H9 (cell line): ENCODE measurements at regions not wholly inside any gene's neighbourhood (a gene's known extent, or its start where the extent isn't known, plus 50 kb on each side); places are given as distances from the start of the nearest gene placed in this dataset.

Experiments
- DNase-seq: peaks from one replicate; pipeline ENCODE4 v3.0.0-alpha.2; 2017
- H2AFZ ChIP-seq: one replicate; pipeline ENCODE4 v1.6.1; 2013; ENCODE audit warnings: mild to moderate bottlenecking, low read length, control low read depth, moderate library complexity
- H2AK5ac ChIP-seq: 2 replicates; pipeline ENCODE4 v1.6.1; 2013; ENCODE audit warnings: low read length, control low read depth, mixed read lengths; ENCODE audit not compliant: insufficient read length
- H2BK120ac ChIP-seq: one replicate; pipeline ENCODE4 v1.6.1; 2013; ENCODE audit warnings: low read depth, mild to moderate bottlenecking, low read length, control low read depth, inconsistent platforms; ENCODE audit not compliant: poor library complexity, severe bottlenecking
- H2BK12ac ChIP-seq: 2 replicates; pipeline ENCODE4 v1.6.1; 2013; ENCODE audit warnings: low read length, control low read depth, mixed read lengths, low read depth; ENCODE audit not compliant: insufficient read length
- H2BK15ac ChIP-seq: 2 replicates; pipeline ENCODE4 v1.6.1; 2013; ENCODE audit warnings: low read depth, low read length, control low read depth
- H2BK20ac ChIP-seq: one replicate; pipeline ENCODE4 v1.6.1; 2013; ENCODE audit warnings: low read depth, mild to moderate bottlenecking, low read length, control low read depth, inconsistent platforms; ENCODE audit not compliant: poor library complexity, severe bottlenecking
- H2BK5ac ChIP-seq: 2 replicates; pipeline ENCODE4 v1.6.1; 2013; ENCODE audit warnings: low read length, control low read depth, mixed read lengths; ENCODE audit not compliant: insufficient read length
- H3K14ac ChIP-seq: 2 replicates; pipeline ENCODE4 v1.6.1; 2013; ENCODE audit warnings: low read length, control low read depth; ENCODE audit not compliant: insufficient read depth
- H3K18ac ChIP-seq: 2 replicates; pipeline ENCODE4 v1.6.1; 2013; ENCODE audit warnings: low read depth, mild to moderate bottlenecking, mixed read lengths, low read length, control low read depth; ENCODE audit not compliant: insufficient read length
- H3K23ac ChIP-seq: 2 replicates; pipeline ENCODE4 v1.6.1; 2013; ENCODE audit warnings: low read length, control low read depth, mixed read lengths, low read depth; ENCODE audit not compliant: insufficient read length
- H3K23me2 ChIP-seq: 2 replicates; pipeline ENCODE4 v1.6.1; 2013; ENCODE audit warnings: low read depth, mild to moderate bottlenecking, mixed read lengths, low read length, control low read depth; ENCODE audit not compliant: insufficient read length, poor library complexity, severe bottlenecking
- H3K27ac ChIP-seq: 2 replicates; pipeline ENCODE4 v1.5.1; 2013; ENCODE audit warnings: low read length, control low read depth, mixed read lengths, low read depth; ENCODE audit not compliant: insufficient read length
- H3K27me3 ChIP-seq: 2 replicates; pipeline ENCODE4 v1.6.1; 2013; ENCODE audit warnings: low read length, control low read depth, inconsistent platforms; ENCODE audit not compliant: insufficient read depth
- H3K4ac ChIP-seq: 2 replicates; pipeline ENCODE4 v1.6.1; 2013; ENCODE audit warnings: low read depth, mild to moderate bottlenecking, control low read depth, inconsistent platforms, low read length, moderate library complexity
- H3K4me1 ChIP-seq: 2 replicates; pipeline ENCODE4 v1.6.1; 2013; ENCODE audit warnings: low read length, control low read depth, inconsistent platforms; ENCODE audit not compliant: insufficient read depth
- H3K4me2 ChIP-seq: 2 replicates; pipeline ENCODE4 v1.6.1; 2013; ENCODE audit warnings: low read length, control low read depth, mixed read lengths; ENCODE audit not compliant: insufficient read length, insufficient read depth
- H3K56ac ChIP-seq: 2 replicates; pipeline ENCODE4 v1.6.1; 2013; ENCODE audit warnings: low read depth, mild to moderate bottlenecking, mixed read lengths, low read length, control low read depth; ENCODE audit not compliant: insufficient read length
- H3K79me1 ChIP-seq: 2 replicates; pipeline ENCODE4 v1.6.1; 2013; ENCODE audit warnings: low read depth, mild to moderate bottlenecking, moderate library complexity, low read length, control low read depth, inconsistent platforms; ENCODE audit not compliant: insufficient read depth, poor library complexity, severe bottlenecking
- H3K79me2 ChIP-seq: 2 replicates; pipeline ENCODE4 v1.6.1; 2013; ENCODE audit warnings: low read length, control low read depth, inconsistent platforms; ENCODE audit not compliant: insufficient read depth
- H3K9ac ChIP-seq: 2 replicates; pipeline ENCODE4 v1.6.1; 2013; ENCODE audit warnings: low read length, control low read depth, mixed read lengths; ENCODE audit not compliant: insufficient read length; ENCODE audit errors: extremely low read depth
- H3K9me3 ChIP-seq: one replicate; pipeline ENCODE4 v1.6.1; 2013; ENCODE audit warnings: low read depth, low read length, inconsistent platforms; ENCODE audit not compliant: control insufficient read depth
- H3T11ph ChIP-seq: one replicate; pipeline ENCODE4 v1.6.1; 2013; ENCODE audit warnings: mild to moderate bottlenecking, low read length, control low read depth, inconsistent platforms
- H4K20me1 ChIP-seq: one replicate; pipeline ENCODE4 v1.6.1; 2013; ENCODE audit not compliant: control insufficient read depth, insufficient read length, insufficient read depth
- H4K5ac ChIP-seq: 2 replicates; pipeline ENCODE4 v1.6.1; 2013; ENCODE audit warnings: low read depth, mild to moderate bottlenecking, mixed read lengths, low read length, control low read depth; ENCODE audit not compliant: insufficient read length
- H4K8ac ChIP-seq: replicated peaks from 2 replicates; pipeline ENCODE4 v1.6.1; 2013; ENCODE audit warnings: low read length, control low read depth, mixed read lengths, low read depth; ENCODE audit not compliant: insufficient read length
- H4K91ac ChIP-seq: 2 replicates; pipeline ENCODE4 v1.6.1; 2013; ENCODE audit warnings: low read depth, mild to moderate bottlenecking, moderate library complexity, mixed read lengths, low read length, control low read depth; ENCODE audit not compliant: insufficient read length
- H3K27ac Mint-ChIP-seq, 3 experiments: 2 replicates in 2 of 3; 3 replicates in 1 of 3; pipeline ENCODE4 v1.8.0; 2020 to 2021; ENCODE audit warnings: mixed read lengths in 3 of 3, mild to moderate bottlenecking in 1 of 3, moderate library complexity in 1 of 3
- H3K27me3 Mint-ChIP-seq: 2 replicates; pipeline ENCODE4 v1.8.0; 2021; ENCODE audit warnings: low read depth, mild to moderate bottlenecking, moderate library complexity, mixed read lengths
- H3K36me3 Mint-ChIP-seq, 3 experiments: 2 replicates in 2 of 3; 3 replicates in 1 of 3; pipeline ENCODE4 v1.8.0; 2020 to 2021; ENCODE audit warnings: low read depth in 3 of 3, mixed read lengths in 3 of 3; ENCODE audit not compliant: insufficient read depth in 1 of 3
- H3K4me1 Mint-ChIP-seq, 2 experiments: 2 replicates each; pipeline ENCODE4 v1.8.0; 2020; ENCODE audit warnings: mixed read lengths in 2 of 2
- H3K4me3 Mint-ChIP-seq, 2 experiments: 2 replicates in 1 of 2; 3 replicates in 1 of 2; pipeline ENCODE4 v1.8.0; 2020 to 2021; ENCODE audit warnings: mild to moderate bottlenecking in 2 of 2, mixed read lengths in 2 of 2, moderate library complexity in 1 of 2
- H3K9me3 Mint-ChIP-seq, 2 experiments: 2 replicates in 1 of 2; 3 replicates in 1 of 2; pipeline ENCODE4 v1.8.0; 2020; ENCODE audit warnings: mild to moderate bottlenecking in 2 of 2, mixed read lengths in 2 of 2, moderate library complexity in 1 of 2
- WGBS: extraction: QIAGEN DNeasy Blood & Tissue Kit; methylation state at CpG from one replicate; pipeline ENCODE4 v1.1.7; 2013; ENCODE audit warnings: missing lambda C conversion rate, low lambda C conversion rate, mixed read lengths; ENCODE audit not compliant: insufficient read length; ENCODE audit errors: extremely low coverage; 5-methylcytosine and 5-hydroxymethylcytosine counted together
- TF ChIP-seq, protein P1 (sequence below): fragments of 200-600 bp; sonication (generic); conservative IDR thresholded peaks from 3 replicates; pipeline ENCODE4 v1.8.0; 2021; ENCODE audit warnings: antibody characterized with exemption, mild to moderate bottlenecking

DNA sequence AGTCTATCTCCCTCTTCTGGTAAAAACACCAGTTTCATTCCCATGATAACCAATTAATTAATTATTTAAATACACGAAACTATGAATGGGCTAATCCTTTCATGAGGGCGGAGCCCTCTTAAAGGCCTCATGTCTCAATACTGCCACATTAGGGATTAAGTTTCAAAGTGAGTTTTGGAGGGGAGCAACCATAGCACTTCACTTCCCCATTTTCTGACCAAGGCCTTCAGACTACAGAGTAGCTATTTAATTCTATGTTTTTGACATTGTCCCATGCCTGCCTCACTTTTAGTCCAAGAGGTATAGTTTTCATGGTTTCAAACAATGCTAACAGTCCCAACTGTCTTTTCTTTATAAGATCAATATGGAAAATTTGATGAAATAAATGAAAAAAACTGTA, 618.6 kb downstream of the ZWINT start:
- H3K4me1 ChIP-seq, result 0 out of 2 replicates have a peak, but pooled peaks cover 3% of the 10 kb centered on the region
- no peaks in the 10 kb centered on the region for H3K9me3 ChIP-seq
- no peak overlapping the region for H3K23ac ChIP-seq
- H3K18ac ChIP-seq, result no peak overlapping the region
- no peak overlapping the region for H2BK12ac ChIP-seq
- H2BK15ac ChIP-seq, result no peak overlapping the region
- no peaks in the 10 kb centered on the region for H3K27me3 Mint-ChIP-seq
- H3K4me1 Mint-ChIP-seq, result peaks cover 7 to 15% of the 10 kb centered on the region in 2 experiments
- no peak overlapping the region for H3K14ac ChIP-seq
- H3K56ac ChIP-seq, result no peak overlapping the region
- no peak for DNase-seq
- no peak overlapping the region for H3K27ac Mint-ChIP-seq
- H4K91ac ChIP-seq, result no peak overlapping the region
- no CpG with 5 or more reads among the region's 2 CpGs for WGBS
- H3K4me2 ChIP-seq, result no peak overlapping the region
- no peak overlapping the region for H3K4ac ChIP-seq
- no peak overlapping the region for H2AK5ac ChIP-seq
- no peaks in the 10 kb centered on the region for H3K79me1 ChIP-seq
- no peak overlapping the region for H2BK5ac ChIP-seq
- no peak overlapping the region for H2BK120ac ChIP-seq
- H3K27ac ChIP-seq, result no peak overlapping the region
- no peak overlapping the region for H2BK20ac ChIP-seq
- no peaks in the 10 kb centered on the region for H3K79me2 ChIP-seq
- no peak overlapping the region for H3T11ph ChIP-seq
- H2AFZ ChIP-seq, result no peak overlapping the region
- no peaks in the 10 kb centered on the region for H3K9me3 Mint-ChIP-seq
- H3K23me2 ChIP-seq, result no peaks in the 10 kb centered on the region
- no peaks in the 10 kb centered on the region for H3K27me3 ChIP-seq
- TF ChIP-seq, protein P1, sequence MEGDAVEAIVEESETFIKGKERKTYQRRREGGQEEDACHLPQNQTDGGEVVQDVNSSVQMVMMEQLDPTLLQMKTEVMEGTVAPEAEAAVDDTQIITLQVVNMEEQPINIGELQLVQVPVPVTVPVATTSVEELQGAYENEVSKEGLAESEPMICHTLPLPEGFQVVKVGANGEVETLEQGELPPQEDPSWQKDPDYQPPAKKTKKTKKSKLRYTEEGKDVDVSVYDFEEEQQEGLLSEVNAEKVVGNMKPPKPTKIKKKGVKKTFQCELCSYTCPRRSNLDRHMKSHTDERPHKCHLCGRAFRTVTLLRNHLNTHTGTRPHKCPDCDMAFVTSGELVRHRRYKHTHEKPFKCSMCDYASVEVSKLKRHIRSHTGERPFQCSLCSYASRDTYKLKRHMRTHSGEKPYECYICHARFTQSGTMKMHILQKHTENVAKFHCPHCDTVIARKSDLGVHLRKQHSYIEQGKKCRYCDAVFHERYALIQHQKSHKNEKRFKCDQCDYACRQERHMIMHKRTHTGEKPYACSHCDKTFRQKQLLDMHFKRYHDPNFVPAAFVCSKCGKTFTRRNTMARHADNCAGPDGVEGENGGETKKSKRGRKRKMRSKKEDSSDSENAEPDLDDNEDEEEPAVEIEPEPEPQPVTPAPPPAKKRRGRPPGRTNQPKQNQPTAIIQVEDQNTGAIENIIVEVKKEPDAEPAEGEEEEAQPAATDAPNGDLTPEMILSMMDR, result no peak
- H3K4me3 Mint-ChIP-seq, result no peak overlapping the region
- H4K5ac ChIP-seq, result no peak overlapping the region
- H4K20me1 ChIP-seq, result no peaks in the 10 kb centered on the region
- H3K36me3 Mint-ChIP-seq, result no peaks in the 10 kb centered on the region
- H4K8ac ChIP-seq, result no peak overlapping the region
- H3K9ac ChIP-seq, result no peak overlapping the region
